CD14-positive monocyte (primary cell): ENCODE measurements at regions not wholly inside any gene's neighbourhood (a gene's known extent, or its start where the extent isn't known, plus 50 kb on each side); places are given as distances from the start of the nearest gene placed in this dataset.

ENCODE experiments used
- DNase-seq, 3 donors: peaks; one replicate each; pipeline ENCODE4 v3.0.0-alpha.2; 2011 to 2022
- H2AFZ ChIP-seq: 2 replicates; pipeline ENCODE4 v1.6.0; 2012; ENCODE audit warnings: mild to moderate bottlenecking, low read depth, low read length, inconsistent platforms; ENCODE audit not compliant: insufficient read depth, poor library complexity, severe bottlenecking
- H3K27ac ChIP-seq, 2 donors: 1 replicate in 1 of 2; 2 replicates in 1 of 2; pipeline ENCODE4 v1.5.1; 2012 to 2013; ENCODE audit warnings: low read length in 2 of 2, control low read depth in 1 of 2, inconsistent platforms in 1 of 2, low read depth in 1 of 2, mild to moderate bottlenecking in 1 of 2
- H3K27me3 ChIP-seq, 2 donors: one replicate each; pipeline versions ENCODE4 v1.6.0 to v1.6.1; 2011 to 2013; ENCODE audit warnings: low read length in 2 of 2; ENCODE audit not compliant: control insufficient read depth in 2 of 2, insufficient read depth in 2 of 2
- H3K36me3 ChIP-seq, 2 donors: replicated peaks in 1 of 2; 1 replicate in 1 of 2; 2 replicates in 1 of 2; pipeline versions ENCODE4 v1.5.1 to v1.6.1; 2012 to 2013; ENCODE audit warnings: low read length in 2 of 2, control low read depth in 1 of 2, inconsistent platforms in 1 of 2, mild to moderate bottlenecking in 1 of 2; ENCODE audit not compliant: insufficient read depth in 2 of 2, control insufficient read depth in 1 of 2
- H3K4me1 ChIP-seq, 2 donors: 1 replicate in 1 of 2; 2 replicates in 1 of 2; pipeline versions ENCODE4 v1.5.1 to v1.6.1; 2012 to 2013; ENCODE audit warnings: low read length in 2 of 2, control low read depth in 1 of 2, inconsistent platforms in 1 of 2, mild to moderate bottlenecking in 1 of 2, moderate library complexity in 1 of 2; ENCODE audit not compliant: insufficient read depth in 2 of 2, control insufficient read depth in 1 of 2
- H3K4me2 ChIP-seq: replicated peaks from 2 replicates; pipeline ENCODE3; 2012; ENCODE audit warnings: low read length, moderate library complexity, mild to moderate bottlenecking; ENCODE audit not compliant: poor library complexity, severe bottlenecking; ENCODE audit errors: extremely low read depth
- H3K4me3 ChIP-seq, 3 experiments: fragments of 200-600 bp in 1 of 3; sonication (generic) in 1 of 3; replicated peaks in 1 of 3; 1 replicate in 2 of 3; 2 replicates in 1 of 3; pipeline ENCODE4 v1.5.1; 2011 to 2013; ENCODE audit warnings: low read length in 3 of 3, mild to moderate bottlenecking in 3 of 3, control low read depth in 2 of 3, low read depth in 2 of 3, inconsistent platforms in 1 of 3, moderate library complexity in 1 of 3
- H3K79me2 ChIP-seq: 2 replicates; pipeline ENCODE4 v1.6.0; 2012; ENCODE audit warnings: mild to moderate bottlenecking, control low read depth, inconsistent platforms, low read length, moderate library complexity; ENCODE audit not compliant: insufficient read depth
- H3K9ac ChIP-seq: 2 replicates; pipeline ENCODE4 v1.6.0; 2017; ENCODE audit warnings: low read length, mild to moderate bottlenecking; ENCODE audit not compliant: insufficient read depth, poor library complexity, severe bottlenecking
- H3K9me3 ChIP-seq, 2 donors: replicated peaks in 1 of 2; 1 replicate in 1 of 2; 2 replicates in 1 of 2; pipeline versions ENCODE4 v1.5.1 to v1.6.1; 2012 to 2013; ENCODE audit warnings: low read length in 2 of 2, control low read depth in 1 of 2; ENCODE audit not compliant: control insufficient read depth in 1 of 2, insufficient read depth in 1 of 2
- H4K20me1 ChIP-seq: 2 replicates; pipeline ENCODE4 v1.6.0; 2012; ENCODE audit warnings: mild to moderate bottlenecking, low read length, control low read depth, moderate library complexity; ENCODE audit not compliant: insufficient read depth
- H3K27ac Mint-ChIP-seq, 7 donors: one replicate each; pipeline ENCODE4 v1.8.0; 2020; ENCODE audit warnings: mild to moderate bottlenecking in 7 of 7, mixed read lengths in 7 of 7, moderate library complexity in 6 of 7, inconsistent platforms in 2 of 7
- H3K27me3 Mint-ChIP-seq, 3 donors: one replicate each; pipeline ENCODE4 v1.8.0; 2021 to 2022; ENCODE audit warnings: low read depth in 3 of 3, mild to moderate bottlenecking in 3 of 3, mixed read lengths in 3 of 3, moderate library complexity in 3 of 3, inconsistent platforms in 1 of 3
- H3K36me3 Mint-ChIP-seq, 2 donors: one replicate each; pipeline ENCODE4 v1.8.0; 2020; ENCODE audit warnings: mixed read lengths in 2 of 2, inconsistent platforms in 1 of 2, mild to moderate bottlenecking in 1 of 2
- H3K4me1 Mint-ChIP-seq: one replicate; pipeline ENCODE4 v1.8.0; 2020; ENCODE audit warnings: mild to moderate bottlenecking, mixed read lengths
- H3K4me3 Mint-ChIP-seq, 2 donors: one replicate each; pipeline ENCODE4 v1.8.0; 2020; ENCODE audit warnings: mild to moderate bottlenecking in 2 of 2, mixed read lengths in 2 of 2, moderate library complexity in 1 of 2
- H3K9me3 Mint-ChIP-seq, 7 donors: one replicate each; pipeline ENCODE4 v1.8.0; 2020 to 2022; ENCODE audit warnings: mixed read lengths in 7 of 7, mild to moderate bottlenecking in 6 of 7, moderate library complexity in 6 of 7, inconsistent platforms in 2 of 7
- CTCF ChIP-seq: fragments of 200-600 bp; IDR thresholded peaks from one replicate; pipeline ENCODE4 v1.8.0; 2022; ENCODE audit warnings: antibody characterized with exemption, mild to moderate bottlenecking
- WGBS: methylation state at CpG from one replicate; pipeline ENCODE4 v1.1.5; 2013; ENCODE audit warnings: missing lambda C conversion rate; ENCODE audit not compliant: insufficient coverage; 5-methylcytosine and 5-hydroxymethylcytosine counted together
- intact Hi-C, 2 donors: fragments of 100-400 bp; cut with micrococcal nuclease; formaldehyde crosslinking; loops; one replicate each; pipeline versions ENCODE4 v1.15.0 to v1.15.1; 2023

GRCh38 chr12:90100579-90100978, 391.9 kb upstream of the ATP2B1 start:
- no peak for DNase-seq
- H4K20me1 ChIP-seq = no peaks in the 10 kb centered on the region
- H3K9ac ChIP-seq = no peak overlapping the region
- intact Hi-C loops = no loop called here
- no peak overlapping the region for H3K4me2 ChIP-seq
- TF ChIP-seq CTCF = no peak
- Mint-ChIP-seq H3K27me3 (peaks cover 0 to 3% (median 0%) of the 10 kb centered on the region in 3 donors), H3K9me3 (no peaks in the 10 kb centered on the region), H3K4me1 (no peaks in the 10 kb centered on the region), H3K27ac (no peak overlapping the region), H3K4me3 (no peak overlapping the region), H3K36me3 (no peaks in the 10 kb centered on the region)
- H3K4me1 ChIP-seq = no peaks in the 10 kb centered on the region
- H2AFZ ChIP-seq = no peak overlapping the region
- H3K36me3 ChIP-seq = no peaks in the 10 kb centered on the region
- H3K27me3 ChIP-seq = no peaks in the 10 kb centered on the region
- H3K79me2 ChIP-seq = no peaks in the 10 kb centered on the region
- no peak overlapping the region for H3K4me3 ChIP-seq
- no peaks in the 10 kb centered on the region for H3K9me3 ChIP-seq
- H3K27ac ChIP-seq = no peak overlapping the region

GRCh38 chr12:90099288-90099687, 390.6 kb upstream of the ATP2B1 start:
- no peaks in the 10 kb centered on the region for H4K20me1 ChIP-seq
- H3K27ac Mint-ChIP-seq = no peak overlapping the region
- no peaks in the 10 kb centered on the region for H3K36me3 Mint-ChIP-seq
- no peak overlapping the region for H2AFZ ChIP-seq
- no peaks in the 10 kb centered on the region for H3K9me3 Mint-ChIP-seq
- H3K36me3 ChIP-seq = no peaks in the 10 kb centered on the region
- no peaks in the 10 kb centered on the region for H3K79me2 ChIP-seq
- no peak for DNase-seq
- no peak overlapping the region for H3K4me3 ChIP-seq
- no peak overlapping the region for H3K4me2 ChIP-seq
- no peak for TF ChIP-seq CTCF
- H3K4me3 Mint-ChIP-seq = no peak overlapping the region
- H3K9me3 ChIP-seq = no peaks in the 10 kb centered on the region
- no peaks in the 10 kb centered on the region for H3K27me3 ChIP-seq
- intact Hi-C loops = no loop called here
- H3K4me1 ChIP-seq = no peaks in the 10 kb centered on the region
- no peak overlapping the region for H3K9ac ChIP-seq
- no CpG with 5 or more reads among the region's 1 CpG for WGBS
- no peak overlapping the region for H3K27ac ChIP-seq
- no peaks in the 10 kb centered on the region for H3K4me1 Mint-ChIP-seq
- peaks cover 0 to 3% (median 2%) of the 10 kb centered on the region in 3 donors for H3K27me3 Mint-ChIP-seq
